PFSK-1 (cell line): ENCODE measurements at regions not wholly inside any gene's neighbourhood (a gene's known extent, or its start where the extent isn't known, plus 50 kb on each side); places are given as distances from the start of the nearest gene placed in this dataset.

Source experiments
- FOXP2 ChIP-seq: optimal IDR thresholded peaks from 2 replicates; pipeline ENCODE3; 2011; ENCODE audit warnings: borderline replicate concordance, control low read depth, inconsistent platforms; ENCODE audit not compliant: insufficient read depth; ENCODE audit errors: extremely low read length, extremely low read depth
- POLR2AphosphoS5 ChIP-seq: IDR thresholded peaks from 2 replicates; pipeline ENCODE4 v1.6.1; 2012; ENCODE audit warnings: low read depth, mild to moderate bottlenecking, control low read depth, low read length, moderate library complexity
- SIN3A ChIP-seq: IDR thresholded peaks from 2 replicates; pipeline ENCODE4 v1.6.1; 2012; ENCODE audit warnings: mild to moderate bottlenecking, low read length, moderate library complexity, borderline replicate concordance; ENCODE audit not compliant: insufficient read depth
- TAF1 ChIP-seq: IDR thresholded peaks from 2 replicates; pipeline ENCODE4 v1.6.1; 2012; ENCODE audit warnings: low read length, control low read depth, borderline replicate concordance; ENCODE audit not compliant: insufficient read depth
- TF ChIP-seq, protein P1 (sequence below), 2 experiments: IDR thresholded peaks; 2 replicates each; pipeline versions ENCODE4 v1.6.1 to v1.8.0; 2011 to 2012; ENCODE audit warnings: low read depth in 2 of 2, low read length in 2 of 2, control low read depth in 1 of 2, inconsistent platforms in 1 of 2, mild to moderate bottlenecking in 1 of 2, moderate library complexity in 1 of 2; ENCODE audit not compliant: insufficient read depth in 1 of 2

- TF ChIP-seq TAF1 (no peak), SIN3A (no peak), POLR2AphosphoS5 (no peak), FOXP2 (no peak)
- TF ChIP-seq, protein P1, sequence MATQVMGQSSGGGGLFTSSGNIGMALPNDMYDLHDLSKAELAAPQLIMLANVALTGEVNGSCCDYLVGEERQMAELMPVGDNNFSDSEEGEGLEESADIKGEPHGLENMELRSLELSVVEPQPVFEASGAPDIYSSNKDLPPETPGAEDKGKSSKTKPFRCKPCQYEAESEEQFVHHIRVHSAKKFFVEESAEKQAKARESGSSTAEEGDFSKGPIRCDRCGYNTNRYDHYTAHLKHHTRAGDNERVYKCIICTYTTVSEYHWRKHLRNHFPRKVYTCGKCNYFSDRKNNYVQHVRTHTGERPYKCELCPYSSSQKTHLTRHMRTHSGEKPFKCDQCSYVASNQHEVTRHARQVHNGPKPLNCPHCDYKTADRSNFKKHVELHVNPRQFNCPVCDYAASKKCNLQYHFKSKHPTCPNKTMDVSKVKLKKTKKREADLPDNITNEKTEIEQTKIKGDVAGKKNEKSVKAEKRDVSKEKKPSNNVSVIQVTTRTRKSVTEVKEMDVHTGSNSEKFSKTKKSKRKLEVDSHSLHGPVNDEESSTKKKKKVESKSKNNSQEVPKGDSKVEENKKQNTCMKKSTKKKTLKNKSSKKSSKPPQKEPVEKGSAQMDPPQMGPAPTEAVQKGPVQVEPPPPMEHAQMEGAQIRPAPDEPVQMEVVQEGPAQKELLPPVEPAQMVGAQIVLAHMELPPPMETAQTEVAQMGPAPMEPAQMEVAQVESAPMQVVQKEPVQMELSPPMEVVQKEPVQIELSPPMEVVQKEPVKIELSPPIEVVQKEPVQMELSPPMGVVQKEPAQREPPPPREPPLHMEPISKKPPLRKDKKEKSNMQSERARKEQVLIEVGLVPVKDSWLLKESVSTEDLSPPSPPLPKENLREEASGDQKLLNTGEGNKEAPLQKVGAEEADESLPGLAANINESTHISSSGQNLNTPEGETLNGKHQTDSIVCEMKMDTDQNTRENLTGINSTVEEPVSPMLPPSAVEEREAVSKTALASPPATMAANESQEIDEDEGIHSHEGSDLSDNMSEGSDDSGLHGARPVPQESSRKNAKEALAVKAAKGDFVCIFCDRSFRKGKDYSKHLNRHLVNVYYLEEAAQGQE (IDR thresholded peaks at IDR 0.05; ENCODE audit: insufficient read depth in 1 of 2, low read depth in 2 of 2, low read length in 2 of 2), result no peak
Observed at GRCh38 chr4:111230265-111230664, 607.4 kb upstream of the PITX2 start.

DNA sequence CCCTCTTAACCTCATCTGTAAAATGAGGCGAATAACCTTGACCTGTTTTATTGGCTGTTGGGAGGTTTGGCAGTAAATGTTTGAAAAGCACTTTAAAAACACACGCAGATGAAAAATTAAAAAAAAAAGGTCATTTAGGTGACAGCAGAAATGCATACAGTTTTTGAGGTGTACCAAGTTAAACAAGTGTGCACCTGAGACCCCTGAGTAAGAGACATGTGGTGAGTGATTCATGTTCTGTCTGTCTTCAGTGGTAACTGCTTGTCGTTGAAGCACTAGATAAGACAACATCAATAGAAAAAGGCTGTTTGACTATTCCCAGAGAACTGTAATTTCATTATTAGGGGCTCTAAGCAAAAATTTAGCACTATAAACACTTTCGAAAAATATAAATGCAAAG is 608.4 kb upstream of the PITX2 start:
- no peak for TF ChIP-seq TAF1
- TF ChIP-seq FOXP2, result no peak
- TF ChIP-seq SIN3A, result no peak
- TF ChIP-seq POLR2AphosphoS5, result no peak
- TF ChIP-seq, protein P1 (IDR thresholded peaks at IDR 0.05; ENCODE audit: insufficient read depth in 1 of 2, low read depth in 2 of 2, low read length in 2 of 2), result no peak

DNA sequence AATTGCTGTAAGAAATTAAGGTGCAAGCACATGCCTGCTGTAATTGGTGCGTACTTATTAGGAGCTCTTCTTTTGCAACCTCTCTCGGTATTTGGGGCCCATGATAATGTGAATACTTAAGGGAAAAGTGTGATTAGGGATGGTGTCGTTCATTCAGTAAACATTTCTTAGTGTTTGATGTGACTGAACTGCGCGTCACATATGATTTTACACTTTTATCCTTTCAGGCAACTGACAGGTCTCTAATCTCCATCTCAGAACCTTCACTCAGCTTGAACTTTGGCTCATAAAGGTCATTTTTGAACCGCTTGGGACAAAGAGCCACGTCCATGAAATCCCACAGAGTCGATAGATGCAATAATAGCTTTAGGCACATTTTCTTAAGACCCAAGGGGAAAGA is 612.1 kb upstream of the PITX2 start:
- TF ChIP-seq, protein P1 (IDR thresholded peaks at IDR 0.05; ENCODE audit: insufficient read depth in 1 of 2, low read depth in 2 of 2, low read length in 2 of 2), result no peak
- no peak for TF ChIP-seq TAF1
- no peak for TF ChIP-seq SIN3A
- no peak for TF ChIP-seq FOXP2
- TF ChIP-seq POLR2AphosphoS5, result no peak

- TF ChIP-seq TAF1 (no peak), SIN3A (no peak), FOXP2 (no peak), POLR2AphosphoS5 (no peak)
- TF ChIP-seq, protein P1 (IDR thresholded peaks at IDR 0.05; ENCODE audit: insufficient read depth in 1 of 2, low read depth in 2 of 2, low read length in 2 of 2), result no peak
Observed at GRCh38 chr4:111263836-111264235, 641.0 kb upstream of the PITX2 start.

- TF ChIP-seq, protein P1 (IDR thresholded peaks at IDR 0.05; ENCODE audit: insufficient read depth in 1 of 2, low read depth in 2 of 2, low read length in 2 of 2), result no peak
- TF ChIP-seq FOXP2 (no peak), TAF1 (no peak), POLR2AphosphoS5 (no peak), SIN3A (no peak)
Observed at GRCh38 chr4:111266937-111267336, 644.1 kb upstream of the PITX2 start.
